ENCODE measurements at regions not wholly inside any gene's neighbourhood (a gene's known extent, or its start where the extent isn't known, plus 50 kb on each side); places are given as distances from the start of the nearest gene placed in this dataset.

DNA sequence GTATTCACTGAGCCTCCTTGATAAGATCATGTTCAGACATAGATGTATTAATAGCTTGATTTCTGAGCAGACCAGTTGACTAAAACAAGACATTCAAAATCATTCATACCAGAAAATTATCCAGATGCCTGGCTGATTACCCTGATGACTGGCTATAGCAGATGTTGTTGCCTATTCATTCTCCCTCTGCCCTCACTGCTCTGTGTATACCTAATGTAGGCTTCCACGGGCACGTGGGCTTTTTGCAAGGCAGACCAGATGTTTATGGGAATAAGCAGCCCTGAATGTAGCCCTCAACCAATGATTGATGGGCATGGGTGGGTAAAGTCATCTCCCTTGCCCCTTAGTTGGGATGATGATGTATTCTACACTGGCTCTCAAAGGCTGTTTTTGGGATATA, 289.1 kb downstream of the MBD2 start:
- no peak for ATAC-seq (ENCODE audit: low read depth)

DNA sequence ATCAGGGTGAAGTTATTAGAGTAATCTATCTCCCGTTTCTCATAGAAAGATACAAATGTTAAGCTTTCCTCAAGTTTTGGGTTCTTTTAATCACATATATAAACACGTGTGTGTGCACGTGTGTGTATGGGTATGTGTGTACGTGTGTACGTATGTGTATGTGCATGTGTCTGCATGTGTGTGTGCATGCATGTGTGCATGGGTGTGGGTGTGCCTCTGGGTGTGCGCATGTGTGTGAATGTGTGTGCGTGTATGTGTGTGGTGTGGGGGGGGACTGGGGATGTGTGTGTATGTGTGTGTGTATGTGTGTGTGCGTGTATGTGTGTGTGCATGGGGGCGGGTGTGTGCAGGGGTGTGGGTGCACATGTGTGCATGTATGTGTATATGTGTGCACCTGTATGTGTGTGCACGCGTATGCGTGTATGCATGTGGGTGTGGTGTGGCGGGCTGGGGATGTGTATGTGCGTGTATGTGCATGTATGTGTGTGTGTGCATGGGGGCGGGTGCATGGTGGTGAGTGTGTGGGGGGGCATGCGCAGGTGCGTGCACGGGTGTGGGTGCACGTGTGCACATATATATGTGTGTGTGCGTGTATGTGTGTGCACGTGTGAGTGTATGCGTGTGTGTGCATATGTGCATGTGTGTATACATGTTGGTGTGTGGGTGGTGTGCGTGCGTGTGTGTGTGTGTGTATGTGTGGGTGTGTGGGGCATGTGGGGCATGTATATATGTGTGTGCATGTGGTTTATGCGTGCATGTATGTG, 304.0 kb downstream of the MBD2 start:
- DNase-seq (ENCODE audit: low spot score) (no peak), ATAC-seq (ENCODE audit: low read depth) (no peak)
- Histone ChIP-seq H3K4me3 (ENCODE audit: severe bottlenecking) (no peak overlapping the region), H3K9me3 (ENCODE audit: severe bottlenecking) (no peaks in the 10 kb centered on the region), H3K27me3 (ENCODE audit: insufficient read depth, poor library complexity, severe bottlenecking) (peaks cover 3% of the 10 kb centered on the region), H3K4me1 (ENCODE audit: insufficient read depth, poor library complexity, severe bottlenecking) (no peaks in the 10 kb centered on the region), H3K36me3 (ENCODE audit: low read depth) (no peaks in the 10 kb centered on the region), H3K27ac (ENCODE audit: poor library complexity, severe bottlenecking) (no peak overlapping the region)
- TF ChIP-seq, protein P1, sequence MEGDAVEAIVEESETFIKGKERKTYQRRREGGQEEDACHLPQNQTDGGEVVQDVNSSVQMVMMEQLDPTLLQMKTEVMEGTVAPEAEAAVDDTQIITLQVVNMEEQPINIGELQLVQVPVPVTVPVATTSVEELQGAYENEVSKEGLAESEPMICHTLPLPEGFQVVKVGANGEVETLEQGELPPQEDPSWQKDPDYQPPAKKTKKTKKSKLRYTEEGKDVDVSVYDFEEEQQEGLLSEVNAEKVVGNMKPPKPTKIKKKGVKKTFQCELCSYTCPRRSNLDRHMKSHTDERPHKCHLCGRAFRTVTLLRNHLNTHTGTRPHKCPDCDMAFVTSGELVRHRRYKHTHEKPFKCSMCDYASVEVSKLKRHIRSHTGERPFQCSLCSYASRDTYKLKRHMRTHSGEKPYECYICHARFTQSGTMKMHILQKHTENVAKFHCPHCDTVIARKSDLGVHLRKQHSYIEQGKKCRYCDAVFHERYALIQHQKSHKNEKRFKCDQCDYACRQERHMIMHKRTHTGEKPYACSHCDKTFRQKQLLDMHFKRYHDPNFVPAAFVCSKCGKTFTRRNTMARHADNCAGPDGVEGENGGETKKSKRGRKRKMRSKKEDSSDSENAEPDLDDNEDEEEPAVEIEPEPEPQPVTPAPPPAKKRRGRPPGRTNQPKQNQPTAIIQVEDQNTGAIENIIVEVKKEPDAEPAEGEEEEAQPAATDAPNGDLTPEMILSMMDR (IDR thresholded peaks at IDR 0.05; ENCODE audit: poor library complexity, severe bottlenecking), result no peak

More for the DNA sequence above, 289.1 kb downstream of the MBD2 start:
- no peak for DNase-seq (ENCODE audit: low spot score)
- H3K27me3 ChIP-seq (ENCODE audit: insufficient read depth, poor library complexity, severe bottlenecking), result no peaks in the 10 kb centered on the region
- no peak overlapping the region for H3K4me3 ChIP-seq (ENCODE audit: severe bottlenecking)
- no peaks in the 10 kb centered on the region for H3K9me3 ChIP-seq (ENCODE audit: severe bottlenecking)
- no peak overlapping the region for H3K27ac ChIP-seq (ENCODE audit: poor library complexity, severe bottlenecking)
- TF ChIP-seq, protein P1 (IDR thresholded peaks at IDR 0.05; ENCODE audit: poor library complexity, severe bottlenecking), result no peak
- no peaks in the 10 kb centered on the region for H3K36me3 ChIP-seq (ENCODE audit: low read depth)
- H3K4me1 ChIP-seq (ENCODE audit: insufficient read depth, poor library complexity, severe bottlenecking), result no peaks in the 10 kb centered on the region

DNA sequence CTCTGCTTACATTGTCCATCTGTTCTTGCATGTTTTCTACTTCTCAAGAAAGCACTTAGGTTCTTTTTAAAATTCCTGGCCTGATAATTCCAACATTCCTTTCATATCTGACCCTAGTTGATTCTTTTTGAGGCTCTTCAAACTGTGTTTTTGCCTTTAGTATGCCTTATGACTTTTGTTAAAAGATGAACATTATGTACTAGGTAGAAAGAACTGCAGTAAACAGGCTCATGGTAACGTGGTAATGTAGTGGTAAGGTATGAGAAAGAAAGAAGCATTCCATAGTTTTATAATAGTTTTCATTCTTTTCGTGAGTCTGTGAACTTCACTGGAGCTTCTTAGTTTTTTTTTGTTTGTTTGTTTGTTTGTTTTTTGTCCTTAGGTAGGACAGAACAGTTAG, 306.4 kb downstream of the MBD2 start:
- TF ChIP-seq, protein P1 (IDR thresholded peaks at IDR 0.05; ENCODE audit: poor library complexity, severe bottlenecking), result no peak
- H3K36me3 ChIP-seq (ENCODE audit: low read depth), result no peaks in the 10 kb centered on the region
- DNase-seq (ENCODE audit: low spot score), result no peak
- no peak for ATAC-seq (ENCODE audit: low read depth)
- H3K9me3 ChIP-seq (ENCODE audit: severe bottlenecking), result no peaks in the 10 kb centered on the region
- no peak overlapping the region for H3K27ac ChIP-seq (ENCODE audit: poor library complexity, severe bottlenecking)
- no peak overlapping the region for H3K4me3 ChIP-seq (ENCODE audit: severe bottlenecking)
- H3K27me3 ChIP-seq (ENCODE audit: insufficient read depth, poor library complexity, severe bottlenecking), result peaks cover 3% of the 10 kb centered on the region
- no peaks in the 10 kb centered on the region for H3K4me1 ChIP-seq (ENCODE audit: insufficient read depth, poor library complexity, severe bottlenecking)

DNA sequence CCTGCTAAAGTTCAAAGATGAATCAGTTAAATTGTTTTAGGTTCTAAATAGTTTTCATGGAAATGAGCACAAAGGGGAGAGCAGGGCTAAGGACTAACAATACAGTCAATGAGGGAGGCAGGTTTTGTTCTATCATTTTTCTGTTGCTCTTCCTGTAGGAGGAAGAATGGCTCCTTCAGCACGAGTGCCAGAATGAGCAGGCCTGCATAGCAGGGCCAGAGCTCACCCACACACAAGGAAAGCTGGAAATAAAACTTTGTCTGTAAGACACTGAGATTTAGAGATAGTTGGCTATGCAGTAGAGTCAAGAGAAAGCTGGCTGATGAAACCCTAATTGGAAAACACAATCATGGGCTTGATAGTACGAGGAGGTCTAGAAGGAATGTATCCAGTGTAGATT, 313.3 kb downstream of the MBD2 start:
- no peaks in the 10 kb centered on the region for H3K27me3 ChIP-seq (ENCODE audit: insufficient read depth, poor library complexity, severe bottlenecking)
- no peak for DNase-seq (ENCODE audit: low spot score)
- no peak for ATAC-seq (ENCODE audit: low read depth)

DNA sequence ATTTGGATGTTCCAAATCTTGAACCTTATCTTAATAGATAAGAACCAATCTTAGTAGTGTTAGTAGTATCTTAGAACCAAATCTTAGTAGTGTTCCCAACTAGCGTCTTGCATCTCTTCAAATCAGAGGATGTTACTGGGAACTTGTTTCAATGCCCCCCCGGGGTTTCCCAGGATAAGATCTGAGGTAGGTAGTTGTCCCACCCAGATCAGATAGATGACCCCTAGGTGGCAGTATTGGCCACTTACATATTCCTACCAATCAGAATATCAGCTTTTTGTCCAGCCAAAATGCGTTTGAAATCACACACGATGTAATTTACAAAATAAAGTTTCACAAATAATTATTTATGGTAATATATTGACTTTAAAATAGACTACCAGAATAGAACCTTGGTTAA, 314.8 kb downstream of the MBD2 start:
- Histone ChIP-seq H3K9me3 (ENCODE audit: severe bottlenecking) (no peaks in the 10 kb centered on the region), H3K4me3 (ENCODE audit: severe bottlenecking) (no peak overlapping the region), H3K36me3 (ENCODE audit: low read depth) (no peaks in the 10 kb centered on the region), H3K4me1 (ENCODE audit: insufficient read depth, poor library complexity, severe bottlenecking) (no peaks in the 10 kb centered on the region), H3K27me3 (ENCODE audit: insufficient read depth, poor library complexity, severe bottlenecking) (no peaks in the 10 kb centered on the region), H3K27ac (ENCODE audit: poor library complexity, severe bottlenecking) (no peak overlapping the region)
- ATAC-seq (ENCODE audit: low read depth), result no peak
- DNase-seq (ENCODE audit: low spot score), result no peak
- TF ChIP-seq, protein P1 (IDR thresholded peaks at IDR 0.05; ENCODE audit: poor library complexity, severe bottlenecking), result no peak

More for the DNA sequence above, 313.3 kb downstream of the MBD2 start:
- H3K9me3 ChIP-seq (ENCODE audit: severe bottlenecking), result no peaks in the 10 kb centered on the region
- no peaks in the 10 kb centered on the region for H3K4me1 ChIP-seq (ENCODE audit: insufficient read depth, poor library complexity, severe bottlenecking)
- TF ChIP-seq, protein P1 (IDR thresholded peaks at IDR 0.05; ENCODE audit: poor library complexity, severe bottlenecking), result no peak
- no peak overlapping the region for H3K27ac ChIP-seq (ENCODE audit: poor library complexity, severe bottlenecking)
- no peaks in the 10 kb centered on the region for H3K36me3 ChIP-seq (ENCODE audit: low read depth)
- H3K4me3 ChIP-seq (ENCODE audit: severe bottlenecking), result no peak overlapping the region
